Posterior vena cava (tissue), 2 donors: ENCODE measurements at regions not wholly inside any gene's neighbourhood (a gene's known extent, or its start where the extent isn't known, plus 50 kb on each side); places are given as distances from the start of the nearest gene placed in this dataset.
"Not testable (repeated sequence)": the region's sequence is repeated elsewhere in the genome, so short reads cannot be mapped to it uniquely, and the experiment has no call there.

Source experiments
- DNase-seq: peaks from one replicate; pipeline ENCODE4 v3.0.0-alpha.2; 2020; ENCODE audit warnings: low spot score
- intact Hi-C, 2 donors: fragments of 100-400 bp; cut with DNase I; formaldehyde crosslinking; loops; one replicate each; pipeline versions ENCODE4 v1.14.1 to v1.14.2; 2022 to 2023
- donor health status: DM: yes; HTN: yes; CAD: no.
- donor health status: DM: yes; HTN: yes; CAD: no.

DNA sequence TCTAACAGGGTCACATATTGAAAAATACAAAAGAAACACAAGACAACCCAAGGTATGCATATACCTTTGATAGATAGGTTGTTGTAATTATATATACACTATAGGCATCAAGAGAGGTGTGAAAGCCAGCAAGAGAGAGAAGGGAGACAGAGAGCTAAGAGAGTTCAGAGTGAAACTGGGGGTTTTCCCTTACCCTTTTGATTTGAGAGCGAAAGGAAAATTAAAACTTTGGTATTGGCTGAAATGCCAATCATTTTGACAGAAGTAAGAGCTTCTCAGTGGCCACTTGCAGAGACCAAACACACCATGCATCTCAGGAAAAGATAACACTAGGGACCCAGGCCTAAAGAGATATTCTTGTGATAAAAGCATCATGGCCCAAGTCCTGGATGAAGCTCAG, 183.6 kb downstream of the SHOX2 start:
- intact Hi-C loops, result no loop called here
- no peak for DNase-seq

GRCh38 chr3:157921811-157922210, 184.4 kb downstream of the SHOX2 start:
- intact Hi-C loops, result no loop called here
- no peak for DNase-seq

DNA sequence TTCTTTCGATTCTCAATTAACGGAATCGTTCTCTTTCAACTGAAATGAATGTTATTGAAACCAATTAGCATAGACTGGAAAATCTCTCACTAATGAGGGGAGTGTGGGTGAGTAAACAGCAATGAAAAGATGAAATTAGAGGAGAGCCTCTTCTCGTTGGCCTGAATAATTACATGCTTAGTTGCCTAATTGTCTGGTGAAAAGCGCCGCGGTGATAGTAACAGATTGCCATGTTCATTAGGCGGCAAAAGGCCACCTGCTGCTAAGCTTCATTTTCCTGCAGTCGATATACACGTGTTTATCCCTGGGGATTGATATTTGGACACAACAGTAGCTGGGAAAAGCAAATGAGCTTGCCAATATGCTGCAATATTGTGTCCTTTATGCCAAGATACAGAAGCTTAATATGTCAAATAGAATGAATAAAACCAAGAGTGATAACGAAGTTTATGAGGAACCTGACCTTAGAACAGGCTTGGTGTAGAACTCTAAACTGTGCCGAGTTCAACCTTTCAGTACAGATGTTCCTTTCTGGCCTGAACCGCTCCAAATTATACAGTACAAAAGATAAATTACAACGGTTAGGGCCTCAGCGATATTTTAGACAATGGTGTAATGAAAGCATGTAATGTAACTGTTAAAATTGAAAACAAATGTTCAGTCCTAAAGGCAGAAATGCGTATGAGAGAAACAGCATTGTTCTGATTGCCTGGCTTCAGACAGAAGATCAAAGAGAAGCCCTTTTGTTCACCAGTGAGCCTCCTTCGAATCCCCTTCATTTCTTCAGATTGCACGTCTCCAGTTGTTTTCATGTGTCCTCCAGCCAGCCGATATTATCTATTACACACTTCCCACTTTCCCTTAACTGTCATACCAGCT, 185.2 kb downstream of the SHOX2 start:
- no peak for DNase-seq
- intact Hi-C loops, result no loop called here

- no peak for DNase-seq
- intact Hi-C loops, result no loop called here
These were observed 186.8 kb downstream of the SHOX2 start for GRCh38 chr3:157919319-157919887.

- DNase-seq, result no peak
- intact Hi-C loops, result no loop called here
These were observed 187.8 kb downstream of the SHOX2 start for GRCh38 chr3:157918402-157918801.

DNA sequence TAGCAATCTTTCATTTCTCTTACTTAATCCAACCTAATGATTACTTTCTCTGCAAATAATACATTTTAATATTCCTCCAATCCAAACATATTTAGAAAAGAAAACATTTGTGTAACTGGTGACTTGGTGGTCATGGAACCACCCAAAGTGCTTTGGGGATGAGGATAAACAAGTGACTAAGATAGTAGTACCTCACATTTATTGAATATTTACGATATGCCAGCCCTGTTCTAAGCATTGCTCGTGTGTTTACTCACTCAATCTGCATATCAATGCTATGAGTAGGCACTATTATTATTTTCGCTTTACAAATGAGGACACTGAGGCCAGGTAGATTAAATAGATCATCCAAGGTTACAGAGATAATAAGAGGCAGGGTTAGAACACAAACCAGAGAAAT, 189.5 kb downstream of the SHOX2 start:
- intact Hi-C loops, result no loop called here
- DNase-seq, result no peak

DNA sequence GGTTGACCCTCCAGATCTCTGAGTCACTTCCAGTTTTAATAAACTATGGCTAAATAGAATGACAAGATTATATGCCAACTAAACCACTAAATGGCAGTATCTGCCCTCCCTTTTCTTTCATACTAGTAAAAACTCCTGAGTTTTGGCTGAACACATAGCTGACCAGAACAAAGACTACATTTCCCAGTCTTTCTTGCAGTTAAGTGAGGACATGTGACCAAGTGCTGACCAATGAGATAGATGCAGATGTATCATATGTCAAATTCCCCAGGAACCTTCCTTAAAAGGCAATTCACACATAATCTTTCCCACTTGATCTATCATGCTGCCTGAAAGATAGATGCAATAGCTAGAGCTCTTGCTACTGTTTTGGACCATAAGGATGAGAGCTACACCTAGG, 191.3 kb downstream of the SHOX2 start:
- intact Hi-C loops, result no loop called here
- no peak for DNase-seq

- intact Hi-C loops, result no loop called here
- no peak for DNase-seq
These were observed 192.5 kb downstream of the SHOX2 start for GRCh38 chr3:157913741-157914150.

DNA sequence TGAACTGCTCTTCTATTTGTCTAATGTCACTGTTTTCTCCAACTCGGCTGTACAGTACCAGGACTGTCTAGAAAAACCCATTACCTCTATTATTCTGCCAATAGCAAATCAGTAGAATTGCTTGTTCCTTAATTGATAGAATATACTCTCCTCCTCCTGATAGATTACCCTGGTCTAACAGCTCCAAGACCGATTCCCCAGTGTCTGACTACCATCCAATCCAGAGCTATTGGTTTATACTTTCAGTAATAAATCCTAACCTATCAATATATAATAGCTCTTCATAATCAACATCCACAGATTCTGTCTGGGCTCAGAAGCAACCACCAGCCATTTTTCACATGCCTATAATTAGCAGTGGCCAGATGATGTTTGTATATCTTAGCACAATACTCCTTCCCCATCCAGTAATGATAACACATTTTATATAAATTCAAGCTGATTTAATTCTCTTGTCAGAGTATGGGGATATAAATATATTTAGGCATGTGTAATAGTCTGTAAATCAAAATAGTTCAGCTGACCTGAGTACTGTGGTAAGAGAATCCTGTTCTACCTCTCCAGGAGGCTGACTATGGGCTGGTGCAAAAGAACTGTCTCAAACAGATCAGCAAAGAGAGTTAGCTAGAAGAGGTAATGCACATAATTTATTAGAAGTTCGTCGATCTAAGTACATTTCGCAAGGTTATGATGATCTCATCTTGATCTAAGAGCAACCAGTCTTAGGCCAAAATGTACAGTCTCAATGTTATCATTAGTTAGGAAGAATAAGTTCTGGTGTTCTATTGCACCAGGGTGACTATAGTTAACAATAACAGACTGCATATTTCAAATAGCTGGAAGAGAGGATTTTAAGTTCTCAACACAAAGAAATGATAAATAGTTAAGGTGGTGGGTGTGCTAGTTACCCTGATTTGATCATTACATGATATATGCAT, 193.4 kb downstream of the SHOX2 start:
- intact Hi-C loops, result no loop called here

GRCh38 chr3:157906627-157907026, 199.6 kb downstream of the SHOX2 start:
- DNase-seq, result no peak
- intact Hi-C loops, result no loop called here

More for the DNA sequence above, 193.4 kb downstream of the SHOX2 start:
- no peak for DNase-seq

- intact Hi-C loops, result no loop called here
- no peak for DNase-seq
These were observed 200.3 kb downstream of the SHOX2 start for GRCh38 chr3:157905885-157906284.

- DNase-seq, intact Hi-C loops: not testable (repeated sequence)
These were observed 203.5 kb downstream of the SHOX2 start for GRCh38 chr3:157902680-157903079.

DNA sequence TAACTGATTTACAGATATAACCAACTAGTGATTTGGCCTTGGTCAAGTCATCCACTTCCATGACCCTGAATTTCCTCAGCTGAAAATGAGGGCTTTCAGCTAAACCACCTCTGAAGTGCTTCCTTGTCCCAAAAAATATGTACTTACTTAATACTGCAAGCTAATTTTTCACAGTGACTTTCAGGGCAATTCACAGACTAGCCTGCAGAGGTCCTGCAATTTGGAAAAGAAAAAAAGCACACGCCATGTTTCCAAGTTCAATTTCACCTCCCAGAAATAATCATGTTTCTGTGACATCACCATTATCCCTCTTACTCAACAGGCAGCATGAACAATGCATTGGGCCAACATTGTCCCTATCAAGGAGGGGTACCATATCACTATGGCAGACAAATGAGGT, 218.2 kb downstream of the SHOX2 start:
- intact Hi-C loops, result no loop called here
- DNase-seq, result no peak

GRCh38 chr3:157876556-157876955, 229.7 kb downstream of the SHOX2 start:
- intact Hi-C loops, result no loop called here

DNA sequence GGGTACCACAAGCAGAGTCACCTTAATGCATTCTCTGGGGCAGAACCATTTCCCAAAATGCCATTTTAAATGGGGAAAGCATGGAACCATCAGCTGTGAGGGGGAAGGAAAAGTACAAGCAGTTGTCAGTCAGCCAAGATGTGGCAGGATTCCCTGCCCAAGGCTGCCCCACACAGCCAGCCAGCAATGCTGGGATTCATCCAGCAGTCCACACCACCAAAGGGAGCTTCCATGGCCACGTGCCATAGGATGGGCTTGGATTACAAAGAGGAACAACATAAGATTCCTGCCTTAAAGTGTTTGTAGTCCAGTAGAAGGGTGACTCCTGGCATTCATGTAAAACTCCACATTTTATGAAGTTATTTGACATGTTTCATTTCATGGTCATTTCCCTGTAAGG, 233.3 kb downstream of the SHOX2 start:
- DNase-seq, result no peak
- intact Hi-C loops, result no loop called here

More at GRCh38 chr3:157876556-157876955, 229.7 kb downstream of the SHOX2 start:
- DNase-seq, result no peak

GRCh38 chr3:157871838-157872460, 234.3 kb downstream of the SHOX2 start:
- intact Hi-C loops, result no loop called here
- no peak for DNase-seq

DNA sequence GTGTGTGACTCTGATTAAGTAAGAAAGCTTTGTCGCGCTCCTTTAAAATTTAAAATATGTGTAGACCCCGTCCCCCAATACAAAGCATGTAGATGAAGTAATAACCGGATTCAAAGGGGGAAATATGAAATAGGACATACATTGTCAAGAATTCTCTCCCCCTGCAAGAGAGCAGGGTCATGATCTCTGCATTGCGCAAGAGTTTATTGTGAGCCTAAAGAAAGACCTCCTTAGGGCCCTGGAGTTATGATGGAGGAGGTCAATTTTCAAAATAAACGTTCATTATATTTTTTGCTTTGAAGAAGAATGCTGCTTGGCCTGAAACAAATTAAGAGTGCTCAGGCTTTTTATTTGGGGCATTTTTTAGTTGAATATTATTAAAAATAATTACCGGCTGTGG, 235.0 kb downstream of the SHOX2 start:
- intact Hi-C loops, result no loop called here
- DNase-seq, result no peak

GRCh38 chr3:157868946-157869345, 237.3 kb downstream of the SHOX2 start:
- no peak for DNase-seq
- intact Hi-C loops, result no loop called here

DNA sequence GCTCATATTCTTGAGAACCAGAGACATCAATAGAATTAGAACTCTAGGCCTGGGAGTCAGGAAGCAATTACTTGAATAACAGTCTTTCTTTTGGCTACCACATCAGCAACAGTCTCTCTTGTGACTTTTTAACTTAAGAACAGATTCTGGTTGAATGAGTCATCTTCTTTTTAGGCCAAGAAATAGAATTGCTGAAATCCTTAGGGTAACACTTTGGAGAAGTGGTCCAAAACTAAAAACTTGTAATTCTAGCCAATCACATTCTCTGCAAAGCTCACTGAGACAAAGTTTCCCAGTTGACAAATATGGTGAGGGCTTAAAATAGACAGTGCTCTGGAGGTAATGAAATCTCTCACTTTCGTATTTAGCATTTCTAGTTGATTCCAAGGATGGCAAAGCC, 238.0 kb downstream of the SHOX2 start:
- no peak for DNase-seq
- intact Hi-C loops, result no loop called here
